ENCODE measurements at regions not wholly inside any gene's neighbourhood (a gene's known extent, or its start where the extent isn't known, plus 50 kb on each side); places are given as distances from the start of the nearest gene placed in this dataset.

DNA sequence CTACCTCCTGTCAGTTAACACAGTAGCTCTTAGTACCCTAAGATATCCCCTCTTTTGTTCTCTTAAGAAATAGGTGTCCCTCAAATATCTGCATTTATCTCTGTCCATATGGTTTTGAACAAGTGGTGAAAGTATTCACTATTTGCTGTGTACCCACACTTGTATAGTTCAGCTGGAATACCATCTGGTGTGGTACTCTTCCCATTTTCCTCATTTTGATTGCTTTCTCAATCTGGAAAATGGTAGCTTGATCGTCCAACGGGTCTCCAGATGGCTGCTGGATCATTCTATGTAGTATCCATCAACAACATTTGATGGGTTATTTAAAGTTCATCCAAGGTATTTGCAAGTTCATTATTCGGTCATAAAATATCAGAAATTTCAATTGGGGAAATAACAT is 100.3 kb upstream of the DPYD start:
- Histone ChIP-seq H3K4me3 (replicated peaks; ENCODE audit: insufficient read depth, low read length) (no peak overlapping the region), H3K27me3 (ENCODE audit: insufficient read depth, poor library complexity, severe bottlenecking) (no peaks in the 10 kb centered on the region), H3K27ac (replicated peaks) (no peak overlapping the region)
- no peak for DNase-seq (ENCODE audit: low read depth in 1 of 2, low spot score in 1 of 2)
- TF ChIP-seq GABPA (IDR thresholded peaks at IDR 0.05; ENCODE audit: low read depth) (no peak), SPI1 (IDR thresholded peaks at IDR 0.05; ENCODE audit: borderline replicate concordance, low read depth) (no peak)
- TF ChIP-seq, protein P1, sequence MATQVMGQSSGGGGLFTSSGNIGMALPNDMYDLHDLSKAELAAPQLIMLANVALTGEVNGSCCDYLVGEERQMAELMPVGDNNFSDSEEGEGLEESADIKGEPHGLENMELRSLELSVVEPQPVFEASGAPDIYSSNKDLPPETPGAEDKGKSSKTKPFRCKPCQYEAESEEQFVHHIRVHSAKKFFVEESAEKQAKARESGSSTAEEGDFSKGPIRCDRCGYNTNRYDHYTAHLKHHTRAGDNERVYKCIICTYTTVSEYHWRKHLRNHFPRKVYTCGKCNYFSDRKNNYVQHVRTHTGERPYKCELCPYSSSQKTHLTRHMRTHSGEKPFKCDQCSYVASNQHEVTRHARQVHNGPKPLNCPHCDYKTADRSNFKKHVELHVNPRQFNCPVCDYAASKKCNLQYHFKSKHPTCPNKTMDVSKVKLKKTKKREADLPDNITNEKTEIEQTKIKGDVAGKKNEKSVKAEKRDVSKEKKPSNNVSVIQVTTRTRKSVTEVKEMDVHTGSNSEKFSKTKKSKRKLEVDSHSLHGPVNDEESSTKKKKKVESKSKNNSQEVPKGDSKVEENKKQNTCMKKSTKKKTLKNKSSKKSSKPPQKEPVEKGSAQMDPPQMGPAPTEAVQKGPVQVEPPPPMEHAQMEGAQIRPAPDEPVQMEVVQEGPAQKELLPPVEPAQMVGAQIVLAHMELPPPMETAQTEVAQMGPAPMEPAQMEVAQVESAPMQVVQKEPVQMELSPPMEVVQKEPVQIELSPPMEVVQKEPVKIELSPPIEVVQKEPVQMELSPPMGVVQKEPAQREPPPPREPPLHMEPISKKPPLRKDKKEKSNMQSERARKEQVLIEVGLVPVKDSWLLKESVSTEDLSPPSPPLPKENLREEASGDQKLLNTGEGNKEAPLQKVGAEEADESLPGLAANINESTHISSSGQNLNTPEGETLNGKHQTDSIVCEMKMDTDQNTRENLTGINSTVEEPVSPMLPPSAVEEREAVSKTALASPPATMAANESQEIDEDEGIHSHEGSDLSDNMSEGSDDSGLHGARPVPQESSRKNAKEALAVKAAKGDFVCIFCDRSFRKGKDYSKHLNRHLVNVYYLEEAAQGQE (IDR thresholded peaks at IDR 0.05; ENCODE audit: insufficient replicate concordance, low read depth) = no peak

DNA sequence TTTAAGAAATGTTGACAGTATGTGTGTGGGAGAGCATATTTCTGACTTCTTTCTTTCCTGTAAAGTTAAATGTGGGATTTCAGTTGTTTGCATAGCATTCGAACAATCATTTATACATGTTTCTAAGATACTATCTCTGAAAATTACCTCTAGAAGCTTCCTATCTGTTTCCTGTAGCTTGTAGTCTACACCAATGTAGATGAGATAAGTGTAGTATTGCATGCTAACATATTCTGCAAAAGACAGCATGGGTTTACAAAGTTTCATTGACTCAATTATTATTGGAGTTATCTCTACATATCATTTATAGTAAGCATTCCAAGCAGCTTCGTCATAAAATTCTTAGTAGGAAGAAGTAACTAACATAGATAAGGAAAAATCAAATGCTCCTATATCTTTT is 98.9 kb upstream of the DPYD start:
- no peak for TF ChIP-seq SPI1 (IDR thresholded peaks at IDR 0.05; ENCODE audit: borderline replicate concordance, low read depth)
- TF ChIP-seq, protein P1 (IDR thresholded peaks at IDR 0.05; ENCODE audit: insufficient replicate concordance, low read depth) = no peak
- TF ChIP-seq GABPA (IDR thresholded peaks at IDR 0.05; ENCODE audit: low read depth) = no peak
- TF ChIP-seq, protein P2, sequence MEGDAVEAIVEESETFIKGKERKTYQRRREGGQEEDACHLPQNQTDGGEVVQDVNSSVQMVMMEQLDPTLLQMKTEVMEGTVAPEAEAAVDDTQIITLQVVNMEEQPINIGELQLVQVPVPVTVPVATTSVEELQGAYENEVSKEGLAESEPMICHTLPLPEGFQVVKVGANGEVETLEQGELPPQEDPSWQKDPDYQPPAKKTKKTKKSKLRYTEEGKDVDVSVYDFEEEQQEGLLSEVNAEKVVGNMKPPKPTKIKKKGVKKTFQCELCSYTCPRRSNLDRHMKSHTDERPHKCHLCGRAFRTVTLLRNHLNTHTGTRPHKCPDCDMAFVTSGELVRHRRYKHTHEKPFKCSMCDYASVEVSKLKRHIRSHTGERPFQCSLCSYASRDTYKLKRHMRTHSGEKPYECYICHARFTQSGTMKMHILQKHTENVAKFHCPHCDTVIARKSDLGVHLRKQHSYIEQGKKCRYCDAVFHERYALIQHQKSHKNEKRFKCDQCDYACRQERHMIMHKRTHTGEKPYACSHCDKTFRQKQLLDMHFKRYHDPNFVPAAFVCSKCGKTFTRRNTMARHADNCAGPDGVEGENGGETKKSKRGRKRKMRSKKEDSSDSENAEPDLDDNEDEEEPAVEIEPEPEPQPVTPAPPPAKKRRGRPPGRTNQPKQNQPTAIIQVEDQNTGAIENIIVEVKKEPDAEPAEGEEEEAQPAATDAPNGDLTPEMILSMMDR (IDR thresholded peaks at IDR 0.05; ENCODE audit: insufficient read depth, low read length) = no peak
- TF ChIP-seq POLR2AphosphoS5 (IDR thresholded peaks at IDR 0.05; ENCODE audit: low read depth) = no peak
- no peak overlapping the region for H3K27ac ChIP-seq (replicated peaks)
- H3K4me3 ChIP-seq (replicated peaks; ENCODE audit: insufficient read depth, low read length) = no peak overlapping the region
- DNase-seq (ENCODE audit: low read depth in 1 of 2, low spot score in 1 of 2) = no peak
- no peaks in the 10 kb centered on the region for H3K27me3 ChIP-seq (ENCODE audit: insufficient read depth, poor library complexity, severe bottlenecking)

DNA sequence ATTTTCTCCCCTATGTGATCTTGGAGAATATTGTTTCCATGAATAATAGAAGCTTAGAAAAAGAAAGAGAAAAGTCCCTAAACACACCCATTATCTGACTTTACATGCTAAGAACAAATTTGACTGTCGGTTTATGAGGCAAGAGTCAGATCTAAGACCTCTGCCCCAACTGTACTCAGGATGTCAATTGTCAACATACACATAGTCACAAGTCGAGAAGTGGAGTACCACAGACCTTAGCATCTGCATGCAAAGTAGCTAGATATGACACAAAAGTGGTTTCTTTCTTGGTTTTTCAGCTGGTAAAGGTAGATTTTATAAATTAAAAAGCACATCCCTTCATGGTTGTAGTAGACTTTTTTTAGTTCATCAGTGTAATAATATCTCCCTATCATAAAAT is 97.2 kb upstream of the DPYD start:
- Histone ChIP-seq H3K27me3 (ENCODE audit: insufficient read depth, poor library complexity, severe bottlenecking) (no peaks in the 10 kb centered on the region), H3K27ac (replicated peaks) (no peak overlapping the region), H3K4me3 (replicated peaks; ENCODE audit: insufficient read depth, low read length) (no peak overlapping the region)
- TF ChIP-seq, protein P1 (IDR thresholded peaks at IDR 0.05; ENCODE audit: insufficient replicate concordance, low read depth) = no peak
- no peak for DNase-seq (ENCODE audit: low read depth in 1 of 2, low spot score in 1 of 2)

DNA sequence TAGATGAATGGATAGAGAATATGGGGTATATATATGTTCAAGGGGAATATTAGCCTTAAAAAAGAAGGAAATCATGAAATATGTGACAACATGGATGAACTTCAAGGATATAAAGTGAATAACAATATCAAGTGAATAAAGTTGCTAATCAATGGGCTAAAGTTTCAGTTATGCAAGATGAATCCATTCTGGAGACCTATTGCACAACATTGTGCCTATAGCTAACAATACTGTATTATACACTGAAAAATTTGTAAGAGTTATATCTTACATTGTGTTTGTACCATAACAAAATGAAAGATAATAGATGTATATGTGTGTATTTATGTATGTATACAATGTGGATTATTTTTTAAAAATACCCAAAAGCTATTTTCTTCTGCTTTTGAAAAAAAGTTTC is 96.3 kb upstream of the DPYD start:
- no peak overlapping the region for H3K4me3 ChIP-seq (replicated peaks; ENCODE audit: insufficient read depth, low read length)
- no peak for DNase-seq (ENCODE audit: low read depth in 1 of 2, low spot score in 1 of 2)
- TF ChIP-seq POLR2AphosphoS5 (IDR thresholded peaks at IDR 0.05; ENCODE audit: low read depth) (no peak), SPI1 (IDR thresholded peaks at IDR 0.05; ENCODE audit: borderline replicate concordance, low read depth) (no peak), GABPA (IDR thresholded peaks at IDR 0.05; ENCODE audit: low read depth) (no peak)
- TF ChIP-seq, protein P1 (IDR thresholded peaks at IDR 0.05; ENCODE audit: insufficient replicate concordance, low read depth) = no peak
- TF ChIP-seq, protein P2 (IDR thresholded peaks at IDR 0.05; ENCODE audit: insufficient read depth, low read length) = no peak
- no peak overlapping the region for H3K27ac ChIP-seq (replicated peaks)
- H3K27me3 ChIP-seq (ENCODE audit: insufficient read depth, poor library complexity, severe bottlenecking) = no peaks in the 10 kb centered on the region
